GM19239 (cell line): ENCODE measurements at regions not wholly inside any gene's neighbourhood (a gene's known extent, or its start where the extent isn't known, plus 50 kb on each side); places are given as distances from the start of the nearest gene placed in this dataset.

Experiments used
- DNase-seq: peaks from one replicate; pipeline ENCODE4 v3.0.0; 2011; ENCODE audit warnings: low spot score; ENCODE audit not compliant: insufficient read length
- FAIRE-seq: peaks from 2 replicates; lab custom pipeline; 2011; peaks lifted over from hg19 to GRCh38; lab: Jason Lieb, UNC

- FAIRE-seq (no peak), DNase-seq (no peak)
Observed at GRCh38 chr17:72053036-72053435, 67.8 kb upstream of the SOX9 start.

GRCh38 chr17:72053449-72053848 lies 67.4 kb upstream of the SOX9 start:
- FAIRE-seq = no peak
- no peak for DNase-seq

- FAIRE-seq = no peak
Observed at GRCh38 chr17:72056155-72056554, 64.7 kb upstream of the SOX9 start.

GRCh38 chr17:72056727-72057290 lies 64.0 kb upstream of the SOX9 start:
- FAIRE-seq (no peak), DNase-seq (no peak)

More at GRCh38 chr17:72056155-72056554, 64.7 kb upstream of the SOX9 start:
- DNase-seq = no peak

- FAIRE-seq (no peak), DNase-seq (no peak)
Observed at GRCh38 chr17:72060084-72060483, 60.7 kb upstream of the SOX9 start.

- FAIRE-seq (no peak), DNase-seq (no peak)
Observed at GRCh38 chr17:72063262-72063661, 57.6 kb upstream of the SOX9 start.

GRCh38 chr17:72063756-72064450 lies 56.9 kb upstream of the SOX9 start:
- FAIRE-seq (no peak), DNase-seq (no peak)

- no peak for DNase-seq
- FAIRE-seq = no peak
Observed at GRCh38 chr17:72064606-72065193, 56.1 kb upstream of the SOX9 start.

- FAIRE-seq = no peak
Observed at GRCh38 chr17:72065556-72065955, 55.3 kb upstream of the SOX9 start.

GRCh38 chr17:72068643-72069042 lies 52.2 kb upstream of the SOX9 start:
- no peak for FAIRE-seq
- no peak for DNase-seq

More at GRCh38 chr17:72065556-72065955, 55.3 kb upstream of the SOX9 start:
- no peak for DNase-seq

GRCh38 chr17:72069586-72070202 lies 51.1 kb upstream of the SOX9 start:
- no peak for DNase-seq

More at GRCh38 chr17:72069586-72070202, 51.1 kb upstream of the SOX9 start:
- FAIRE-seq = no peak
